Neural cell (in vitro differentiated cells): ENCODE measurements at regions not wholly inside any gene's neighbourhood (a gene's known extent, or its start where the extent isn't known, plus 50 kb on each side); places are given as distances from the start of the nearest gene placed in this dataset.

Source experiments
- H2AFZ ChIP-seq: fragments of 200-600, 300-800 bp; sonication (generic), shearing (Covaris generic); 2 replicates; pipeline ENCODE4 v1.6.0; 2014; ENCODE audit warnings: low read depth, mild to moderate bottlenecking, antibody characterized with exemption, low read length, moderate library complexity
- H3F3A ChIP-seq: fragments of 200-600 bp; shearing (Covaris generic); 2 replicates; pipeline ENCODE4 v1.6.1; 2016; ENCODE audit warnings: mild to moderate bottlenecking, moderate library complexity, mixed read lengths, antibody characterized with exemption, low read length; ENCODE audit not compliant: insufficient read depth, poor library complexity, severe bottlenecking
- H3K27ac ChIP-seq: fragments of 200-600, 300-800 bp; sonication (generic), shearing (Covaris generic); 2 replicates; pipeline ENCODE4 v1.5.1; 2014; ENCODE audit warnings: mild to moderate bottlenecking, low read length, moderate library complexity
- H3K27me3 ChIP-seq: fragments of 300-800, 200-600 bp; sonication (generic), shearing (Covaris generic); 2 replicates; pipeline ENCODE4 v1.6.0; 2014; ENCODE audit warnings: mild to moderate bottlenecking, low read depth, low read length, moderate library complexity; ENCODE audit not compliant: insufficient read depth
- H3K36me3 ChIP-seq: fragments of 300-800, 200-600 bp; sonication (generic), shearing (Covaris generic); 2 replicates; pipeline ENCODE4 v1.5.1; 2014; ENCODE audit warnings: mild to moderate bottlenecking, antibody characterized with exemption, low read length, moderate library complexity; ENCODE audit not compliant: insufficient read depth
- H3K4me2 ChIP-seq: fragments of 300-800, 200-600 bp; sonication (generic), shearing (Covaris generic); 2 replicates; pipeline ENCODE4 v1.6.0; 2014; ENCODE audit warnings: mild to moderate bottlenecking, low read length
- H3K4me3 ChIP-seq: fragments of 300-800, 200-600 bp; sonication (generic), shearing (Covaris generic); 2 replicates; pipeline ENCODE4 v1.5.1; 2014; ENCODE audit warnings: mild to moderate bottlenecking, low read length, moderate library complexity
- H3K79me2 ChIP-seq: fragments of 200-600 bp; shearing (Covaris generic); replicated peaks from 2 replicates; pipeline ENCODE4 v1.6.0; 2014; ENCODE audit warnings: mild to moderate bottlenecking, low read length, moderate library complexity; ENCODE audit not compliant: insufficient read depth
- H3K9ac ChIP-seq: fragments of 300-800, 200-600 bp; sonication (generic), shearing (Covaris generic); 2 replicates; pipeline ENCODE4 v1.6.1; 2016; ENCODE audit warnings: mild to moderate bottlenecking, low read length, mixed read lengths
- H3K9me2 ChIP-seq: fragments of 200-600 bp; shearing (Covaris generic); 2 replicates; pipeline ENCODE4 v1.6.1; 2016; ENCODE audit warnings: mild to moderate bottlenecking, low read length, mixed read lengths; ENCODE audit not compliant: insufficient read depth
- H3K9me3 ChIP-seq: fragments of 200-600, 300-800 bp; sonication (generic), shearing (Covaris generic); 2 replicates; pipeline ENCODE4 v1.6.1; 2016; ENCODE audit warnings: mild to moderate bottlenecking, mixed run types, low read length, moderate library complexity, mixed read lengths
- H4K20me1 ChIP-seq: fragments of 200-600 bp; shearing (Covaris generic); 2 replicates; pipeline ENCODE4 v1.6.1; 2016; ENCODE audit warnings: mild to moderate bottlenecking, mixed run types; ENCODE audit not compliant: insufficient read depth
- CTCF ChIP-seq: fragments of 450-650 bp; IDR thresholded peaks from 2 replicates; pipeline ENCODE4 v1.5.1; 2014; ENCODE audit warnings: antibody characterized with exemption, mild to moderate bottlenecking, moderate library complexity; ENCODE audit not compliant: poor library complexity, severe bottlenecking
- EP300 ChIP-seq: fragments of 450-650 bp; conservative IDR thresholded peaks from 2 replicates; pipeline ENCODE4 v1.6.1; 2014; ENCODE audit warnings: antibody characterized with exemption, mild to moderate bottlenecking, moderate library complexity; ENCODE audit not compliant: poor library complexity, severe bottlenecking
- EZH2 ChIP-seq: fragments of 200-600, 300-800 bp; shearing (Covaris generic), sonication (generic); IDR thresholded peaks from 2 replicates; pipeline ENCODE4 v1.6.1; 2014; ENCODE audit warnings: antibody characterized with exemption, low read length, borderline replicate concordance, mild to moderate bottlenecking; ENCODE audit not compliant: insufficient read depth, poor library complexity, severe bottlenecking
- MXI1 ChIP-seq: fragments of 450-650 bp; conservative IDR thresholded peaks from 2 replicates; pipeline ENCODE4 v1.6.1; 2014; ENCODE audit warnings: antibody characterized with exemption, mild to moderate bottlenecking; ENCODE audit not compliant: poor library complexity, severe bottlenecking
- POLR2AphosphoS5 ChIP-seq: IDR thresholded peaks from 2 replicates; pipeline ENCODE4 v1.6.1; 2012
- RAD21 ChIP-seq: fragments of 450-650 bp; conservative IDR thresholded peaks from 2 replicates; pipeline ENCODE4 v1.6.1; 2014; ENCODE audit warnings: antibody characterized with exemption, mild to moderate bottlenecking, moderate library complexity
- REST ChIP-seq: IDR thresholded peaks from 2 replicates; pipeline ENCODE4 v1.6.1; 2012; ENCODE audit warnings: borderline replicate concordance
- SMC3 ChIP-seq: fragments of 450-650 bp; conservative IDR thresholded peaks from 2 replicates; pipeline ENCODE4 v1.6.1; 2014; ENCODE audit warnings: antibody characterized with exemption, mild to moderate bottlenecking, moderate library complexity; ENCODE audit not compliant: poor library complexity
- TAF1 ChIP-seq: IDR thresholded peaks from 2 replicates; pipeline ENCODE4 v1.6.1; 2012; ENCODE audit warnings: low read depth

DNA sequence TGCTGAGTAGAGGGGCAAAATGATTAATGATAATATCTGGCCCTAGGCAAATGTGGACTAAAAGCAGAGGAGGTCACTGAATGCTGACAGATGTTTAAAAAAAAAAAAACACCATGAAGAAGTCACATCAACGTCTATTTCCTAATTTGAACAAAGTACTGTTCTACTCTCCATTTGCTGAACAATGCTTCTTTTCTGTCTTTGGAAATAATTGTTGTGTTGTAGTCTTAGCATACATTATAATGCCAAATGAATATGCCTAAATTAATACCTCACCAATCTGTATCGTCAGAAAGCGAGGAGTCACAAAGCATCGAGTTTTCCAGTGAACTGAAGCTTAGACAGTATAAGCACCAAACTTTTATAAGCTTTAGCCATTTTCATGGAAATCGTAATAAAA is 140.9 kb upstream of the JADE1 start:
- Histone ChIP-seq H3K36me3 (no peaks in the 10 kb centered on the region), H3K4me3 (no peak overlapping the region), H3K9me3 (no peaks in the 10 kb centered on the region), H2AFZ (no peak overlapping the region), H3K79me2 (no peaks in the 10 kb centered on the region), H3K27ac (no peak overlapping the region), H4K20me1 (no peaks in the 10 kb centered on the region), H3K9ac (no peak overlapping the region), H3K9me2 (no peaks in the 10 kb centered on the region), H3F3A (no peaks in the 10 kb centered on the region), H3K4me2 (no peak overlapping the region), H3K27me3 (no peaks in the 10 kb centered on the region)
- no peak for TF ChIP-seq SMC3
- no peak for TF ChIP-seq POLR2AphosphoS5
- no peak for TF ChIP-seq CTCF
- TF ChIP-seq MXI1, result no peak
- no peak for TF ChIP-seq REST
- TF ChIP-seq RAD21, result no peak
- TF ChIP-seq EZH2, result no peak
- TF ChIP-seq TAF1, result no peak
- no peak for TF ChIP-seq EP300

DNA sequence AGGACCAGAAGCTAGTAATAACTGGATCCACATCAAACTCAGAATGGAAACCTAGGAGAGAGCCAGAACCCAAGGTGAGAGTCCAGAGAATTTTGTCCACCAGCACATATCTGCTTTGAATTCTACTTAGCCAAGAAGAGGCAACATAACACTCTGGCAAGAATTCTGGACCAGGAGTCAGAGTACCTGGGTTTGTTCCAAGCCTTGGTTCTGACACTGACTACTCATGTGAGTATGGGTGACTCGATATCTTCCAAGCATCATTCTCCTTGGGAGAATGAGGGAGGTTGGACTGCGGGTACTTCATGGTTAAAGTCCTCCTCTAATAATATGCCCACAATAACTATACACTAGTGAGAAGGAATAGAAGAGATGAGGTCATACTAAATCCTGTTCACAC is 144.0 kb upstream of the JADE1 start:
- Histone ChIP-seq H3K9me3 (no peaks in the 10 kb centered on the region), H3K4me3 (no peak overlapping the region), H4K20me1 (no peaks in the 10 kb centered on the region), H3K9me2 (no peaks in the 10 kb centered on the region), H2AFZ (no peak overlapping the region), H3K9ac (no peak overlapping the region), H3F3A (no peaks in the 10 kb centered on the region), H3K4me2 (no peak overlapping the region), H3K27ac (no peak overlapping the region), H3K79me2 (no peaks in the 10 kb centered on the region), H3K27me3 (no peaks in the 10 kb centered on the region), H3K36me3 (no peaks in the 10 kb centered on the region)
- no peak for TF ChIP-seq EZH2
- no peak for TF ChIP-seq SMC3
- no peak for TF ChIP-seq EP300
- no peak for TF ChIP-seq MXI1
- TF ChIP-seq TAF1, result no peak
- no peak for TF ChIP-seq POLR2AphosphoS5
- TF ChIP-seq REST, result no peak
- TF ChIP-seq CTCF, result no peak
- TF ChIP-seq RAD21, result no peak
